Activated CD4-positive, alpha-beta T cell treated with anti-CD3 and anti-CD28 coated beads for 24 hours (primary cell): ENCODE measurements at regions not wholly inside any gene's neighbourhood (a gene's known extent, or its start where the extent isn't known, plus 50 kb on each side); places are given as distances from the start of the nearest gene placed in this dataset.

Experiments used
- DNase-seq, 2 donors: peaks; one replicate each; pipeline ENCODE4 v3.0.0-alpha.2; 2020; ENCODE audit warnings: low read depth in 2 of 2

DNA sequence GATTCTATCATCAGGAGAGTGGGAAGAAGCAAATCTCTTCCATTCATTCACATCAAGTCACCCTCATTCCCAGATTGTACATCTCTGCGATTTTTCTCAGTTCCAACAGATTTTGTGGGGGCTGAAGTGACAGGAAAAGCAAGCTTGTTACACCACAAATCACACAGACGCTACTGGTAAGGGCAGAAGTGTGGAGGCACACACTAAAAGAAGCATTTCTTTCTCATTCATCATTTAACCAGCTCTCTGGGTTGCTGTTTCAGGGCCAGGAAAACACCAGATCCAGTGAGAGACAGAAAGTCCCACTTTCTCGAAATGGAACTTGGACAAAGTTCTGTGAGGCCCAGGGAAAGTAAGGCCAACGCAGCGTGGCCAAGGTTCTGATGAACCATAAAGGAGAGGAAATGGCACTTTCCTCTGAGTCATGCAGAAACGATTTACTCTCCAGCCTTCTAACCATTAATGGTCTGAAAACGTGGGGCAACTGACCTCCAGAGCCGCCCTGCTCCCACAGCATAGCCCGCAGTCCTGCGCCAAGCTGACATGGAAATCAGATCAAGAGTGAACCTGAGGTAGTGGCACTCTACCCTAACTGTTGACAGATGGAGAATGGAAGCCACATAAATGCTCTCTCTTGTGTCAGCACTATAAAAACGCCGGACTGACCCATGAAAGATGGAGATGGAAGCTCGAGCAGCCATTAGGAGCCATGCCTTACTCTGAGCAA lies 191.0 kb downstream of the C1D start:
- no peak for DNase-seq

DNA sequence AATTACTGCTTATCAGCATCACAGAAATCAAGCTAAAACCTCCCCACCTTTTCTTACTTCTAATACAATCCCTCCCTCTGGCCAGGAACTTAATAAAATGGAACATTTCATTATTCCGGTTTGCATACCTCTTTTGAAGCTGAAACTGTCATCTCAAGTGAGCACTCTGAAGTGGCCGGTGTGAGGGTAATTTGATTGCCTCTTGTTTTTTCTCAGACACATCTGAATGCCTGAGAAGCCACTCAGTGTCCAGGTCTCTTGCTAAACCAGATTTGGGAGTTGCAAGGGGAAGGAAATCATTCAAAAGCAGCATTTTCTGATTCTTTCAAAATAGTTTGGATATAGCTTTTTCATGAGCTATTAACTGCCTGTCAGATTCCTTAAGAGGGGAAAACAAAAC lies 190.3 kb downstream of the C1D start:
- no peak for DNase-seq

DNA sequence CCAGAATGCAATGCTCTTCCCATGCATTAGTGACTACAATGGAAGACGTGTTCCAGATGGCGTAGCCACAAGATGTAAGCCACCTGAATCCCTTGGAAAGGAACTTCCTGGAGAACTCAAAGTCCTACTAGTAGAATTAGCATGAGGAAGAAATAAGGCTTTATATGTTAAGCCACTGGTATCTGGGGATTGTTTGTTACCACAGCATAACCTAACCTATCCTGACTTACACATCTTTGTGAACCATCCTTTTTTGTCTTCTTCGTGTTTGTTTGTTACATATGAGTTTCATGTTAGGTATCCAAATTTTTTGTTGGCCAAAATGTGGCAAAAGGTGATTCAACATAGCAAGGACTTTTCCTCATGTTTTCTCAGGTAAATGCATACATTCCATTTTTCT lies 188.9 kb downstream of the C1D start:
- DNase-seq, result no peak

DNA sequence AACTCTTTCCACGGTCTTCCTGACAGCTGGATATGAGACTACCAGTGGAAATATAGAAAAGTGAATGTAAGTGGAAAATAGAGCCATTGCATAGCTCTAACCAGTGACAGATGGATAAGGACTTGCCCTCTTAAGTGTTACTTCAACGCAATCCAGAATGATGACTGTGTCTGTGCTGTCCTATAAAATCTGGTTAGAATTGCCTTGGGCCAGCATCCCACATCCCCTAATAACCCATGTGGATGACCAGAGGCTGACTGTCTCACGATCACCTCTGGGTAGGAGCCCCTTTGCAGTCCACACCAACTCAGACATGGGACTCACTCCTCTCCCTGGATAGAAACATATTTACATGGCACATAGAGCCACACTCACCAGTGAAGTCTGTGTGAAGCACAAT lies 186.6 kb downstream of the C1D start:
- DNase-seq, result no peak

DNA sequence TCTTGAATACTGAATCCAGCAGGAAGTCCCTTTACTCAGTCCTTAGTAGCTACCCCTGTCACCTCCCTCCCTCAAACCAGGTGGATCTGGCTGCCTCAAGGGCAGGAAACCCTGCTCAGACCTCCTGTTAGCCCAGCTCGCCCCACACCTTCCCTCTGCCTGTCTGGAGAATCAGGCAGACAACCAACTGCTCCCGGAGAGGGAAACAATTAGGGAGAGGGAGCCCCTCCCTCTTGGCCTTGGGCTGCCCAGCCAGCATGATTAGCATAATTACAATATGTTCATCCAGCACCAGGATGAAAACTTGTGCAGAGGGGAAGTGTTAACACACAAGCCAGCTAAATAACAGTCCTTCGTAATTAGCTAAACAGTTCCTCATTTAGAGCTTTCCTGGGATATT lies 185.5 kb downstream of the C1D start:
- no peak for DNase-seq

DNA sequence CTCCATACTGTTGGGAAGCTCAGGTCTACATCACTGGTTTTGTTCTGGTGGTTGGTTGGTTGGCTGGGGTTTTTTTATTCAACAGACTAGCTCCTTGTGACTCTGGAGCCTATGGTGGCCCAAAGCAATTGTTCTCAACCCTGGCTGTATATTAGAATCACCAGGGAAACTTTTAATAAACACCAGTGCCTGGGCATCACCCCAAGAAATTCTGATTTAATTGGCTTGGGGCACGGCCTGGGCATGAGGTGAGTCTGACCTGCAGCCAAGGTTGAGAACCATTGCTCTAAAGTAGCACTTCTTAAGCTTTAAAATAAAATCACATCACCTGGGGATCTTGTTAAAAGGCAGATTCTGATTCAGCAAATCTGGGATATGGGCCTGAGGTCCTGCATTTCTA lies 184.1 kb downstream of the C1D start:
- DNase-seq, result no peak

GRCh38 chr2:67879586-67880290 lies 183.1 kb downstream of the C1D start:
- DNase-seq, result no peak

DNA sequence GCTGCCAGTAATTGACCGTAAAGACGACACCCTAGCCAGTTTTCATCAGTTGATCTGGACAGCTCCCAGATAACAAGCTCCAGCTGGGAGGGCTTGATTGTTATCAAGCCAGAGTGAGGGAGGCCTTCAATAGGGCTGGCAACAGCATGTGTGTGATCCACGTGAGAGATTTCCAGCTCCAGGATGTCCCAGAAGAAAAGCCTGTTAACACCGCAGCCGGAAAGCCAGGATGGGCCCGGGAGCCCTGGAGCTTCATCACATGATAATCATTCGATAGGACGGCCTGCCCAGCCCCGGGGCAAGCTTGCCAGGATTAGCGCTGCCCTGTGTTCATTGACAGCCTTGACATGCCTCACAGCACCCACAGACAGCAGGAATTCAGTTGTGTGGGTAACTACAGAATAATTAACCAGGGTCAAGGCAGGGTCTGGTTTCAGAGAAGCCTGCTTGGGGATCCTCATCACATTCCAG lies 182.5 kb downstream of the C1D start:
- no peak for DNase-seq

GRCh38 chr2:67881816-67882215 lies 181.0 kb downstream of the C1D start:
- DNase-seq, result no peak

DNA sequence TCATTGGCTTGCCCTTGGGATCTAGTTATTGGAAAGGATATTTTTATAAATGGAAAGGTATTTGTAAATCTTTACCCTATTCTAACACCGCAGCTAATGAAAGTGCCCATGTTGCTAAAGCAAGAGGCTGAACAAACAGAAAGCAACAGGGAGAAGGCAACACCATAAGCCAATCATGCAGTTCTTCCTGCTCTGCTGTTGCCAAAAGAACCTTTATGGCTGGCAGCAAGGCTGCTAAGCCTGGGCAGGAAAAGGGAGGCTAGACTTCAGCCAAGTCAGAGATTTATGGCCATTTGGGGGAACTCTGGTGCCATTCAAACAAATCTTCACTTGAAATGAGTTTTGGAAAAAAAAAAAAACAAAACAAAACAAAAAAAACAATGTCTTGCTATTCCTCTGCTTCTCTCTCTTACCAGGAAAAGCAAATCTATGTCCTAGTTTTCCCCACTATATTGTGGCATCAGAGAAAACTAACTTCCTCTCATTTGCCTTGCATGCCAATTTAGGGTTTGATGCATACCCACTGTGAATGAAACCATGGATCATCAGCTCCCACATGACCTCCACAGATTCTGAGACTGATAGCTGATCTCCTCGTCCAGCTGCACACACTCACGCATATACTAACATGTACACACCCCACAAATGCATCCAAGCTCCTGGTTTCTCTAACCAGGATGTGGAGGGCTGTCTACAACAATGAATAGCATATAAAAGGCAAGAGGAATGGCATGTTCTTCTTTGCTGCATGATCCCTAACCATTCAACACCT lies 179.3 kb downstream of the C1D start:
- no peak for DNase-seq

DNA sequence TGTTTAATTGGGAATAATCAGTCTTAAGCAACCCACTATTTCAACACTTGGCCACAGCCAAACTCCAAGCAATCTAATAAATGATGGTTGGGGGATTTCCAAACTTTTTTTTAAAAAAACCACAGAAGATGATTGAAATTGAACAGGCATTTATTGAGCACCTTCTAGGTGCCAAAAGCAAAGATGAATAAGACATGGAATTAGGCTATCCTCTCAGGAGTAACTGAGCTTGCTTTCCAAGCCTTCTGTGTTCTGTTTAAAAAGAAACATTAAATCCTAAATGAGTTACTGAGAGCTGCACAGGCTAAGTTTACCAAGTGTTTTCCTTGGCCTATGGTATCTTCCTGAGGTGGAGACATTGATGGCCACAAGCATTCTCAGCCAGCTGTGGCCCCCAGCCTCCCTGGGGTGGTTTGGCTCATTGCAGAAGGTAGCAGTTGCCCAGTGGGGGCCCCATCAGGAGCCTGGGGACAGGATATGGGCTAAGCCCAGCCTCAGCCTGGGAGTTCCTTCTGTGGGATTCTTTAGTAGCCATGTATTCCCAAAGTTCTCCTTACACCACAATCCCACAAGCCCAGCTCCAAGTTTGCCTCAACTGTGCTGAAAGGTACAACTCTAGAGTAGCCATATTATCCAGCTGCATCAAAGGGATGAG lies 174.3 kb downstream of the C1D start:
- DNase-seq, result no peak

- no peak for DNase-seq
Measured at GRCh38 chr2:67889056-67889455, 173.7 kb downstream of the C1D start.

DNA sequence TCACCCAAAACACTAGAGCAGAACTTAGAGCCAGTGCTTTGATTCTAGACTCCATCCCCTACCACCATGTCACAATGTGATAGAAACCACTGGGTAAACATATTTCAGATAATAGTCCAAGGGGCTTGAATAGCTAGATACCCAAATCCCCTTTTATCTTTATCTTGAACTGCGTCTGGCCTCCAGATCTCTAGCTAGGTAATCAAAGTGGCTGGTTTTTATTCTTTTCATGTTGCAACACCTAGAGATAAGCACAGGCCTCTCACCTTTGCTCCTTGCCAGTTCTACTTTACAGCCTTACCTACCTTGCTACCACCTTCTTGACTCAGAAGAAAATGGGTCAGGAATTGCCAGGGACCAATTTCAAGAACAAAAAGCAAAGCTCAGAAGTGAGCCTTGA lies 171.2 kb downstream of the C1D start:
- DNase-seq, result no peak

- no peak for DNase-seq
Measured at GRCh38 chr2:67892339-67892846, 170.4 kb downstream of the C1D start.

GRCh38 chr2:67895227-67895941 lies 167.4 kb downstream of the C1D start:
- no peak for DNase-seq

DNA sequence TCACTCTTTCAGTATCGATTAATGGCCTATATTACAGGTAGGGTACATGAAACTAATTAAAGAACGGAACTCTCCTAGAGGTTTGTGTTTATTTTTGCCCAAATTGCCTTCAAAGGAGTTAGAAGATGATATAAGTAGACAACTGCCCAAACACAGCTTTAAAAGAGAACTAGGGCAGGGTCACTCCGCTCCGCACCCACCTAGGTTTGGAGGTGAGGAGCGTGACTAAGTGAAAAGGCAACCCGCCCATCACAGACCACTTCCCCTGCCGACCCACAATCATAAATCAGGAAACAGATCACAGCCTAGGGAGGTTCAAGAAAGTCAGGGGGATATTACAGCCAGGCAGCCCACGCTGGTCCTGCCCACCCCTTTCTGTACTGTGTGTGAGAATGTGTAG lies 166.7 kb downstream of the C1D start:
- no peak for DNase-seq

- no peak for DNase-seq
Measured at GRCh38 chr2:67896476-67896875, 166.3 kb downstream of the C1D start.

DNA sequence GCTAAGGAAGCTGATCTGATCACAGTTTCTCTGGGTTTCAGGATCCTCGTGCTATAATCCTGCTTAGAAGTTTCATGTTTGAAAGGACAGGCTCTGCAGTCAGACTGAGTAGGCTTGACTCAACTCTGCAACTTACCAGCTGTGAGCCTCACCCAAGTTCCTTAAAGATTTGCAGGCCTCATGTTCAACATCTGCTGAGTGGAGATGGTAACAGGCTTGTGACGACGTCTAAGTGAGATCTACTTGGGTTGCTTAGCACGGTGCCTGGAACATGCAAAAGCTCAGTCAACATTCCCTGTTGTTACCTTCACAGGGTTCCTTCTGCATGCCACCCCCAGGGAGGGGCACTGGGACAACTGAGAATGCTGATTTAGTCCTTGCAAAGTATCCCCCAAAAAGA lies 164.2 kb downstream of the C1D start:
- no peak for DNase-seq

- DNase-seq, result no peak
Measured at GRCh38 chr2:67899187-67899586, 163.6 kb downstream of the C1D start.

DNA sequence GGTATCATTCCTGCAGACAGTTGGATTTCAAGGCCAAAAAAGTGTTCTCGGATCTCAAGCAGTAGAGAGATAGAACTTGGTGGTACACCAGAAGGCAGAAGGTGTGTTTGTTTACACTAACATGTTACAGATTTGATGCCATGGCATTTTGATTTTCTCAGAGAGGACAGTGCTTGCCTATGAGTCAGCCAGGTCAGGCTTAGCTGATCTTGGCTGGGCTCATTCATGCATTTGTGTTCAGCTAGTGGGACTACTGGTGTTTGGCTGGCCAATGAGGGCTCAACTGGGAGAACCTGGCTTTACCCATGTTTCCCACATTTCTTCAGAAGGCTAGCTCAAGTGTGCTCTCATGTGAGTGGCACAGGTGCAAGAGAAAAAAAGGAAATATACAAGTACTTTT lies 162.0 kb downstream of the C1D start:
- DNase-seq, result no peak

GRCh38 chr2:67904566-67904965 lies 158.2 kb downstream of the C1D start:
- no peak for DNase-seq
